Hepatocyte (in vitro differentiated cells): ENCODE measurements at regions not wholly inside any gene's neighbourhood (a gene's known extent, or its start where the extent isn't known, plus 50 kb on each side); places are given as distances from the start of the nearest gene placed in this dataset.

Experiments
- DNase-seq: peaks from one replicate; pipeline ENCODE4 v3.0.0-alpha.2; 2016; ENCODE audit warnings: low spot score
- H2AFZ ChIP-seq: fragments of 200-600 bp; sonication (generic); 2 replicates; pipeline ENCODE4 v1.6.0; 2016; ENCODE audit warnings: antibody characterized with exemption, mild to moderate bottlenecking
- H3K27ac ChIP-seq: fragments of 200-600 bp; sonication (generic); 2 replicates; pipeline ENCODE4 v1.5.1; 2016; ENCODE audit warnings: mild to moderate bottlenecking
- H3K27me3 ChIP-seq: fragments of 200-600 bp; sonication (generic); 2 replicates; pipeline ENCODE4 v1.6.1; 2016
- H3K36me3 ChIP-seq: fragments of 200-600 bp; sonication (generic); replicated peaks from 2 replicates; pipeline ENCODE4 v1.5.1; 2016; ENCODE audit warnings: low read depth; ENCODE audit not compliant: insufficient read depth
- H3K4me1 ChIP-seq: fragments of 200-600 bp; sonication (generic); 2 replicates; pipeline ENCODE4 v1.5.1; 2016; ENCODE audit warnings: mild to moderate bottlenecking, moderate library complexity; ENCODE audit not compliant: insufficient read depth
- H3K4me2 ChIP-seq: fragments of 200-600 bp; sonication (generic); 2 replicates; pipeline ENCODE4 v1.6.0; 2016
- H3K4me3 ChIP-seq: fragments of 200-600 bp; sonication (generic); 2 replicates; pipeline ENCODE4 v1.5.1; 2016; ENCODE audit warnings: mild to moderate bottlenecking
- H3K79me2 ChIP-seq: fragments of 200-600 bp; sonication (generic); 2 replicates; pipeline ENCODE4 v1.6.0; 2017; ENCODE audit warnings: mild to moderate bottlenecking
- H3K9me2 ChIP-seq: fragments of 200-600 bp; sonication (generic); replicated peaks from 2 replicates; pipeline ENCODE4 v1.6.0; 2017; ENCODE audit warnings: mild to moderate bottlenecking; ENCODE audit not compliant: insufficient read depth
- H3K9me3 ChIP-seq: fragments of 200-600 bp; sonication (generic); 2 replicates; pipeline ENCODE4 v1.5.1; 2016; ENCODE audit warnings: low read depth, mild to moderate bottlenecking
- H4K20me1 ChIP-seq: fragments of 200-600 bp; sonication (generic); 2 replicates; pipeline ENCODE4 v1.6.0; 2016; ENCODE audit warnings: mild to moderate bottlenecking; ENCODE audit not compliant: insufficient read depth, poor library complexity, severe bottlenecking
- CTCF ChIP-seq: fragments of 200-600 bp; sonication (generic); IDR thresholded peaks from 2 replicates; pipeline ENCODE4 v1.5.1; 2016; ENCODE audit warnings: antibody characterized with exemption, mild to moderate bottlenecking; ENCODE audit not compliant: poor library complexity
- EZH2 ChIP-seq: fragments of 200-600 bp; sonication (generic); IDR thresholded peaks from 2 replicates; pipeline ENCODE4 v1.6.1; 2016; ENCODE audit warnings: antibody characterized with exemption, mild to moderate bottlenecking, borderline replicate concordance
- EZH2phosphoT487 ChIP-seq: fragments of 200-600 bp; sonication (generic); IDR thresholded peaks from one replicate; pipeline ENCODE4 v1.6.1; 2018; ENCODE audit warnings: antibody characterized with exemption, mild to moderate bottlenecking, low read depth, moderate library complexity; ENCODE audit not compliant: unreplicated experiment, severe bottlenecking
- WGBS: methylation state at CpG from one replicate; pipeline ENCODE4 v1.1.6; 2016; ENCODE audit warnings: low lambda C conversion rate; ENCODE audit errors: missing lambda C conversion rate; 5-methylcytosine and 5-hydroxymethylcytosine counted together

GRCh38 chr15:49718846-49719245, 98.0 kb downstream of the DTWD1 start:
- Histone ChIP-seq H3K4me2 (no peak overlapping the region), H3K79me2 (no peaks in the 10 kb centered on the region), H3K4me1 (no peaks in the 10 kb centered on the region), H3K9me3 (no peaks in the 10 kb centered on the region), H4K20me1 (no peaks in the 10 kb centered on the region), H3K4me3 (no peak overlapping the region), H3K27ac (no peak overlapping the region), H2AFZ (no peak overlapping the region), H3K9me2 (no peaks in the 10 kb centered on the region), H3K27me3 (no peaks in the 10 kb centered on the region), H3K36me3 (no peaks in the 10 kb centered on the region)
- WGBS = 79% methylated on average over 3 of the region's 3 CpGs
- no peak for DNase-seq
- TF ChIP-seq EZH2 (no peak), EZH2phosphoT487 (no peak), CTCF (no peak)

- no peak overlapping the region for H3K4me2 ChIP-seq
- no peaks in the 10 kb centered on the region for H3K4me1 ChIP-seq
- no peaks in the 10 kb centered on the region for H3K9me2 ChIP-seq
- WGBS = 89% methylated on average over 3 of the region's 3 CpGs
- no peak overlapping the region for H2AFZ ChIP-seq
- no peak overlapping the region for H3K27ac ChIP-seq
- no peaks in the 10 kb centered on the region for H3K27me3 ChIP-seq
- H3K79me2 ChIP-seq = no peaks in the 10 kb centered on the region
- H4K20me1 ChIP-seq = no peaks in the 10 kb centered on the region
- H3K4me3 ChIP-seq = no peak overlapping the region
- TF ChIP-seq CTCF (no peak), EZH2phosphoT487 (no peak), EZH2 (no peak)
- DNase-seq = no peak
- no peaks in the 10 kb centered on the region for H3K36me3 ChIP-seq
- no peaks in the 10 kb centered on the region for H3K9me3 ChIP-seq
These were observed 99.4 kb downstream of the DTWD1 start for GRCh38 chr15:49720261-49720660.

- Histone ChIP-seq H4K20me1 (no peaks in the 10 kb centered on the region), H3K9me2 (no peaks in the 10 kb centered on the region), H3K4me1 (no peaks in the 10 kb centered on the region), H3K27me3 (no peaks in the 10 kb centered on the region), H3K4me2 (no peak overlapping the region), H3K79me2 (no peaks in the 10 kb centered on the region), H3K36me3 (no peaks in the 10 kb centered on the region), H2AFZ (no peak overlapping the region), H3K27ac (no peak overlapping the region), H3K9me3 (no peaks in the 10 kb centered on the region), H3K4me3 (no peak overlapping the region)
- no peak for TF ChIP-seq EZH2phosphoT487
- TF ChIP-seq CTCF = no peak
- no peak for TF ChIP-seq EZH2
- DNase-seq = no peak
- 100% methylated on average over 1 of the region's 1 CpG for WGBS
These were observed 100.2 kb downstream of the DTWD1 start for GRCh38 chr15:49721091-49721490.

- Histone ChIP-seq H3K9me2 (no peaks in the 10 kb centered on the region), H3K79me2 (no peaks in the 10 kb centered on the region), H3K4me3 (no peak overlapping the region), H2AFZ (no peak overlapping the region), H3K4me1 (no peaks in the 10 kb centered on the region), H4K20me1 (no peaks in the 10 kb centered on the region), H3K27ac (no peak overlapping the region), H3K36me3 (no peaks in the 10 kb centered on the region), H3K9me3 (no peaks in the 10 kb centered on the region), H3K27me3 (no peaks in the 10 kb centered on the region), H3K4me2 (no peak overlapping the region)
- DNase-seq = no peak
- 97% methylated on average over 1 of the region's 1 CpG for whole genome bisulfite sequencing
- TF ChIP-seq CTCF = no peak
- no peak for TF ChIP-seq EZH2
- TF ChIP-seq EZH2phosphoT487 = no peak
These were observed 100.8 kb downstream of the DTWD1 start for GRCh38 chr15:49721621-49722020.
